Inflammatory macrophage treated with lipopolysaccharide for 4 hours (primary cell): ENCODE measurements at regions not wholly inside any gene's neighbourhood (a gene's known extent, or its start where the extent isn't known, plus 50 kb on each side); places are given as distances from the start of the nearest gene placed in this dataset.

Experiments
- DNase-seq: peaks from one replicate; pipeline ENCODE4 v3.0.0-alpha.2; 2020

GRCh38 chr3:189563853-189564563 lies 67.2 kb upstream of the TP63 start:
- no peak for DNase-seq

- no peak for DNase-seq
Observed at GRCh38 chr3:189566550-189567130, 64.5 kb upstream of the TP63 start.

GRCh38 chr3:189567322-189567721 lies 63.9 kb upstream of the TP63 start:
- DNase-seq = no peak

- no peak for DNase-seq
Observed at GRCh38 chr3:189567766-189568420, 63.3 kb upstream of the TP63 start.

- DNase-seq = no peak
Observed at GRCh38 chr3:189568961-189569360, 62.2 kb upstream of the TP63 start.

- no peak for DNase-seq
Observed at GRCh38 chr3:189569473-189569872, 61.7 kb upstream of the TP63 start.

- peak; percentile 1 for DNase-seq
Observed at GRCh38 chr3:189570916-189571315, 60.3 kb upstream of the TP63 start.

- DNase-seq = no peak
Observed at GRCh38 chr3:189572249-189572648, 58.9 kb upstream of the TP63 start.

GRCh38 chr3:189573004-189573403 lies 58.2 kb upstream of the TP63 start:
- no peak for DNase-seq

GRCh38 chr3:189576486-189576885 lies 54.7 kb upstream of the TP63 start:
- DNase-seq = no peak

GRCh38 chr3:189577050-189577951 lies 53.9 kb upstream of the TP63 start:
- DNase-seq = no peak

- no peak for DNase-seq
Observed at GRCh38 chr3:189580190-189580589, 51.0 kb upstream of the TP63 start.
